Calu3 (cell line): ENCODE measurements at regions not wholly inside any gene's neighbourhood (a gene's known extent, or its start where the extent isn't known, plus 50 kb on each side); places are given as distances from the start of the nearest gene placed in this dataset.

ENCODE experiments used
- BruUV-seq: library from RNA; stranded (reverse); fragments of 400-500 nt; replicated peaks from 2 replicates; lab custom pipeline; 2021; lab: Mats Ljungman, UMichigan
- CTCF ChIA-PET: fragments of 300-600 bp; sonication (Branson Sonifier 250); formaldehyde crosslinking; loops from one replicate; lab custom pipeline; 2022; ENCODE audit warnings: antibody characterized with exemption; lab: Charles Lee
- DNase-seq: peaks from one replicate; pipeline ENCODE4 v3.0.0; 2022
- H3K27ac Mint-ChIP-seq: one replicate; pipeline ENCODE4 v1.8.0; 2022; ENCODE audit warnings: mixed read lengths; ENCODE audit not compliant: unreplicated experiment
- H3K27me3 Mint-ChIP-seq: one replicate; pipeline ENCODE4 v1.8.0; 2022; ENCODE audit warnings: mixed read lengths; ENCODE audit not compliant: unreplicated experiment
- H3K36me3 Mint-ChIP-seq: one replicate; pipeline ENCODE4 v1.8.0; 2022; ENCODE audit warnings: mild to moderate bottlenecking, moderate library complexity, mixed read lengths; ENCODE audit not compliant: insufficient read depth, unreplicated experiment
- H3K4me1 Mint-ChIP-seq: one replicate; pipeline ENCODE4 v1.8.0; 2022; ENCODE audit warnings: mild to moderate bottlenecking, low read depth, mixed read lengths; ENCODE audit not compliant: unreplicated experiment
- H3K4me3 Mint-ChIP-seq: one replicate; pipeline ENCODE4 v1.8.0; 2022; ENCODE audit warnings: mild to moderate bottlenecking, low read depth, moderate library complexity, mixed read lengths; ENCODE audit not compliant: unreplicated experiment
- H3K9me3 Mint-ChIP-seq: one replicate; pipeline ENCODE4 v1.8.0; 2022; ENCODE audit warnings: low read depth, mixed read lengths; ENCODE audit not compliant: unreplicated experiment
- CTCF ChIP-seq: fragments of 200-600 bp; IDR thresholded peaks from one replicate; pipeline ENCODE4 v1.8.0; 2022; ENCODE audit warnings: antibody characterized with exemption; ENCODE audit not compliant: unreplicated experiment
- intact Hi-C: fragments of 100-400 bp; cut with micrococcal nuclease; formaldehyde crosslinking; loops from one replicate; pipeline ENCODE4 v1.10.0; 2022; ENCODE audit not compliant: unreplicated experiment

GRCh38 chr15:77731945-77732344 lies 99.2 kb upstream of the LINGO1 start:
- Mint-ChIP-seq H3K27ac (no peak overlapping the region), H3K4me1 (no peaks in the 10 kb centered on the region), H3K4me3 (no peak overlapping the region), H3K9me3 (no peaks in the 10 kb centered on the region), H3K36me3 (no peaks in the 10 kb centered on the region), H3K27me3 (peaks cover 100% of the 10 kb centered on the region)
- intact Hi-C loops = no loop called here
- CTCF ChIA-PET = no interaction called here
- TF ChIP-seq CTCF = no peak
- BruUV-seq = no TSS peak
- DNase-seq = no peak

GRCh38 chr15:77731067-77731466 lies 98.4 kb upstream of the LINGO1 start:
- DNase-seq = no peak
- peaks cover 100% of the 10 kb centered on the region for H3K27me3 Mint-ChIP-seq
- no peaks in the 10 kb centered on the region for H3K4me1 Mint-ChIP-seq
- CTCF ChIA-PET = interaction anchor here (0.9 kb wide), 1 partner anchor 10 kb away, joined by 3 read pairs; no protein-coding TSS in a partner anchor
- intact Hi-C loops = no loop called here
- no TSS peak for BruUV-seq
- no peak overlapping the region for H3K27ac Mint-ChIP-seq
- no peaks in the 10 kb centered on the region for H3K9me3 Mint-ChIP-seq
- H3K36me3 Mint-ChIP-seq = no peaks in the 10 kb centered on the region
- no peak overlapping the region for H3K4me3 Mint-ChIP-seq
- no peak for TF ChIP-seq CTCF

GRCh38 chr15:77727635-77728304 lies 95.1 kb upstream of the LINGO1 start:
- DNase-seq = no peak
- H3K4me1 Mint-ChIP-seq = no peaks in the 10 kb centered on the region
- CTCF ChIA-PET = interaction anchor here (0.6 to 1.0 kb wide), 2 partner anchors 17 to 59 kb away, joined by 3 read pairs; no protein-coding TSS in a partner anchor
- no peak for TF ChIP-seq CTCF
- intact Hi-C loops = no loop called here
- H3K27ac Mint-ChIP-seq = no peak overlapping the region
- H3K9me3 Mint-ChIP-seq = no peaks in the 10 kb centered on the region
- no TSS peak for BruUV-seq
- H3K27me3 Mint-ChIP-seq = peaks cover 92% of the 10 kb centered on the region
- H3K4me3 Mint-ChIP-seq = no peak overlapping the region
- H3K36me3 Mint-ChIP-seq = no peaks in the 10 kb centered on the region

GRCh38 chr15:77724715-77725114 lies 92.0 kb upstream of the LINGO1 start:
- Mint-ChIP-seq H3K36me3 (no peaks in the 10 kb centered on the region), H3K27ac (no peak overlapping the region), H3K4me1 (no peaks in the 10 kb centered on the region), H3K9me3 (no peaks in the 10 kb centered on the region), H3K4me3 (no peak overlapping the region), H3K27me3 (peaks cover 92% of the 10 kb centered on the region)
- no TSS peak for BruUV-seq
- DNase-seq = no peak
- no peak for TF ChIP-seq CTCF
- CTCF ChIA-PET = no interaction called here
- intact Hi-C loops = no loop called here
